ENCODE measurements at regions not wholly inside any gene's neighbourhood (a gene's known extent, or its start where the extent isn't known, plus 50 kb on each side); places are given as distances from the start of the nearest gene placed in this dataset.

GRCh38 chr6:139553916-139554315 is 179.5 kb upstream of the CITED2 start:
- no peaks in the 10 kb centered on the region for H3K9me3 Mint-ChIP-seq (ENCODE audit: unreplicated experiment)
- CTCF ChIA-PET: no interaction called here
- H3K4me1 ChIP-seq: 0 out of 2 replicates have a peak, but pooled peaks cover 3% of the 10 kb centered on the region

DNA sequence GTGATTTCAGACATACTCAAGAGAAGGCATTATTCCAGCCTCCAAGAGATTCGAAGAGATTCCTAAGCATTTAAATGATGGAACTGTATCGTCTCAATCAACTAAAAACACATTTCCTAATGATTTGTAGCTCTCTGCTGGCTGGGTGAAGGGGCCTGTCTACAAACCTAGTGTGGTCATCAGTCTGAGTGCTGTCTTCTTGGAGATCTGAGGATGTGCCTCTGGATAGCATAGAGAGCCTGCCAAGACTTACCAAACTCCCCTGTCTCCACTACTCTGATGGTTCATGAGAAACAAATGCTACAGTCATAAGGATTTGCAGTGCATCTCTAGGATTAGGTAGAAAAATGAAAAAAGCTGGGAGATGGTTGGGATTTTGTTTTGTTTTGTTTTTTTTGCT is 176.9 kb upstream of the CITED2 start:
- no TSS peak for BruUV-seq (replicated peaks)
- H3K9me3 ChIP-seq: no peaks in the 10 kb centered on the region
- H3K4me1 Mint-ChIP-seq (ENCODE audit: low read depth, unreplicated experiment): peaks cover 8% of the 10 kb centered on the region

More at GRCh38 chr6:139553916-139554315, 179.5 kb upstream of the CITED2 start:
- Mint-ChIP-seq H3K4me1 (ENCODE audit: low read depth, unreplicated experiment) (peaks cover 8% of the 10 kb centered on the region), H3K27me3 (ENCODE audit: insufficient read depth, unreplicated experiment) (no peaks in the 10 kb centered on the region), H3K4me3 (ENCODE audit: unreplicated experiment) (no peak overlapping the region), H3K36me3 (ENCODE audit: insufficient read depth, unreplicated experiment) (no peaks in the 10 kb centered on the region), H3K27ac (ENCODE audit: unreplicated experiment) (no peak overlapping the region)
- POLR2A ChIA-PET: no interaction called here
- no TSS peak for BruUV-seq (replicated peaks)
- H3K27me3 ChIP-seq (replicated peaks; ENCODE audit: control insufficient read depth, insufficient read depth, low read length): no peaks in the 10 kb centered on the region
- no peaks in the 10 kb centered on the region for H3K36me3 ChIP-seq (ENCODE audit: control insufficient read depth, insufficient read depth, low read length)
- DNase-seq: no peak
- no peaks in the 10 kb centered on the region for H3K9me3 ChIP-seq
- intact Hi-C loops (cut with micrococcal nuclease; ENCODE audit: unreplicated experiment): no loop called here
- no peak overlapping the region for H3K4me3 ChIP-seq (ENCODE audit: low read depth, low read length)
- TF ChIP-seq CTCF (IDR thresholded peaks at IDR 0.05; ENCODE audit: insufficient read depth in 1 of 2, low read depth in 1 of 2, low read length in 1 of 2, severe bottlenecking in 1 of 2, unreplicated experiment in 1 of 2): no peak

GRCh38 chr6:139550361-139550760 is 175.9 kb upstream of the CITED2 start:
- H3K36me3 Mint-ChIP-seq (ENCODE audit: insufficient read depth, unreplicated experiment): no peaks in the 10 kb centered on the region
- ChIA-PET POLR2A (no interaction called here), CTCF (no interaction called here)
- no peak overlapping the region for H3K4me3 ChIP-seq (ENCODE audit: low read depth, low read length)
- H3K27me3 ChIP-seq (replicated peaks; ENCODE audit: control insufficient read depth, insufficient read depth, low read length): no peaks in the 10 kb centered on the region
- H3K4me1 ChIP-seq: peaks cover 12% of the 10 kb centered on the region
- no peaks in the 10 kb centered on the region for H3K9me3 ChIP-seq
- no peak overlapping the region for H3K27ac Mint-ChIP-seq (ENCODE audit: unreplicated experiment)
- H3K36me3 ChIP-seq (ENCODE audit: control insufficient read depth, insufficient read depth, low read length): no peaks in the 10 kb centered on the region
- no peak for TF ChIP-seq CTCF (IDR thresholded peaks at IDR 0.05; ENCODE audit: insufficient read depth in 1 of 2, low read depth in 1 of 2, low read length in 1 of 2, severe bottlenecking in 1 of 2, unreplicated experiment in 1 of 2)
- BruUV-seq (replicated peaks): no TSS peak
- no peak for DNase-seq
- no peak overlapping the region for H3K4me3 Mint-ChIP-seq (ENCODE audit: unreplicated experiment)
- H3K27me3 Mint-ChIP-seq (ENCODE audit: insufficient read depth, unreplicated experiment): no peaks in the 10 kb centered on the region
- no peaks in the 10 kb centered on the region for H3K9me3 Mint-ChIP-seq (ENCODE audit: unreplicated experiment)
- intact Hi-C loops (cut with micrococcal nuclease; ENCODE audit: unreplicated experiment): no loop called here
- peaks cover 12% of the 10 kb centered on the region for H3K4me1 Mint-ChIP-seq (ENCODE audit: low read depth, unreplicated experiment)

More for the DNA sequence above, 176.9 kb upstream of the CITED2 start:
- Histone ChIP-seq H3K27me3 (replicated peaks; ENCODE audit: control insufficient read depth, insufficient read depth, low read length) (no peaks in the 10 kb centered on the region), H3K4me3 (ENCODE audit: low read depth, low read length) (no peak overlapping the region), H3K36me3 (ENCODE audit: control insufficient read depth, insufficient read depth, low read length) (no peaks in the 10 kb centered on the region), H3K4me1 (0 out of 2 replicates have a peak, but pooled peaks cover 3% of the 10 kb centered on the region)
- ChIA-PET POLR2A (no interaction called here), CTCF (no interaction called here)
- H3K36me3 Mint-ChIP-seq (ENCODE audit: insufficient read depth, unreplicated experiment): no peaks in the 10 kb centered on the region
- no peak overlapping the region for H3K27ac Mint-ChIP-seq (ENCODE audit: unreplicated experiment)
- no peak overlapping the region for H3K4me3 Mint-ChIP-seq (ENCODE audit: unreplicated experiment)
- no peak for TF ChIP-seq CTCF (IDR thresholded peaks at IDR 0.05; ENCODE audit: insufficient read depth in 1 of 2, low read depth in 1 of 2, low read length in 1 of 2, severe bottlenecking in 1 of 2, unreplicated experiment in 1 of 2)
- no peaks in the 10 kb centered on the region for H3K9me3 Mint-ChIP-seq (ENCODE audit: unreplicated experiment)
- intact Hi-C loops (cut with micrococcal nuclease; ENCODE audit: unreplicated experiment): no loop called here
- DNase-seq: no peak
- no peaks in the 10 kb centered on the region for H3K27me3 Mint-ChIP-seq (ENCODE audit: insufficient read depth, unreplicated experiment)
